GM12873 (cell line): ENCODE measurements at regions not wholly inside any gene's neighbourhood (a gene's known extent, or its start where the extent isn't known, plus 50 kb on each side); places are given as distances from the start of the nearest gene placed in this dataset.

Experiments used
- TF ChIP-seq, protein P1 (sequence below): IDR thresholded peaks from 2 replicates; pipeline ENCODE4 v1.5.1; 2012; ENCODE audit warnings: low read depth, mild to moderate bottlenecking, moderate library complexity, low read length, control low read depth; ENCODE audit not compliant: insufficient read depth; ENCODE audit errors: missing control alignments

DNA sequence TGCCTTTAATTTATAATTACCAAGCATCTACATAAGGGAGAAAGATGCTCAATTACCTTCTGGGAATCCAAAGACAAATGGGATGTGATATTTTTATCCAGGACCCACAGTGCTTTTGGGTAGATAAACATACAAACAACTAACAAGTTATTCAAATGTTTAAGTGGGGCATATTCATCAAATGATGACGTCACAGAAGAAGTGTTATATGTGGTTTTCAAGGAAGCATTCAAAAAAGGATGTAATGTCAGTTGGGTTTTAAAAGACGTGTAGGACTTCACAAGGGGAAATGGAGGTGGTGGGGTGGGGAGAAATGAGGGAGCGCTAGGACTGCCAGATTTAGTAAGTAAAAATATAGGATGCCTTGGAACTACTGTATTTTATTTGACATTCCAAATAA is 915.9 kb downstream of the KCNA4 start:
- TF ChIP-seq, protein P1, sequence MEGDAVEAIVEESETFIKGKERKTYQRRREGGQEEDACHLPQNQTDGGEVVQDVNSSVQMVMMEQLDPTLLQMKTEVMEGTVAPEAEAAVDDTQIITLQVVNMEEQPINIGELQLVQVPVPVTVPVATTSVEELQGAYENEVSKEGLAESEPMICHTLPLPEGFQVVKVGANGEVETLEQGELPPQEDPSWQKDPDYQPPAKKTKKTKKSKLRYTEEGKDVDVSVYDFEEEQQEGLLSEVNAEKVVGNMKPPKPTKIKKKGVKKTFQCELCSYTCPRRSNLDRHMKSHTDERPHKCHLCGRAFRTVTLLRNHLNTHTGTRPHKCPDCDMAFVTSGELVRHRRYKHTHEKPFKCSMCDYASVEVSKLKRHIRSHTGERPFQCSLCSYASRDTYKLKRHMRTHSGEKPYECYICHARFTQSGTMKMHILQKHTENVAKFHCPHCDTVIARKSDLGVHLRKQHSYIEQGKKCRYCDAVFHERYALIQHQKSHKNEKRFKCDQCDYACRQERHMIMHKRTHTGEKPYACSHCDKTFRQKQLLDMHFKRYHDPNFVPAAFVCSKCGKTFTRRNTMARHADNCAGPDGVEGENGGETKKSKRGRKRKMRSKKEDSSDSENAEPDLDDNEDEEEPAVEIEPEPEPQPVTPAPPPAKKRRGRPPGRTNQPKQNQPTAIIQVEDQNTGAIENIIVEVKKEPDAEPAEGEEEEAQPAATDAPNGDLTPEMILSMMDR, result no peak

- TF ChIP-seq, protein P1, result no peak
Observed at GRCh38 chr11:29095821-29096220, 921.0 kb downstream of the KCNA4 start.

- TF ChIP-seq, protein P1, result no peak
Observed at GRCh38 chr11:29093416-29094120, 923.3 kb downstream of the KCNA4 start.

GRCh38 chr11:29087200-29087812 is 929.5 kb downstream of the KCNA4 start:
- TF ChIP-seq, protein P1, result no peak

- TF ChIP-seq, protein P1, result no peak
Observed at GRCh38 chr11:29075726-29076125, 941.1 kb downstream of the KCNA4 start.

DNA sequence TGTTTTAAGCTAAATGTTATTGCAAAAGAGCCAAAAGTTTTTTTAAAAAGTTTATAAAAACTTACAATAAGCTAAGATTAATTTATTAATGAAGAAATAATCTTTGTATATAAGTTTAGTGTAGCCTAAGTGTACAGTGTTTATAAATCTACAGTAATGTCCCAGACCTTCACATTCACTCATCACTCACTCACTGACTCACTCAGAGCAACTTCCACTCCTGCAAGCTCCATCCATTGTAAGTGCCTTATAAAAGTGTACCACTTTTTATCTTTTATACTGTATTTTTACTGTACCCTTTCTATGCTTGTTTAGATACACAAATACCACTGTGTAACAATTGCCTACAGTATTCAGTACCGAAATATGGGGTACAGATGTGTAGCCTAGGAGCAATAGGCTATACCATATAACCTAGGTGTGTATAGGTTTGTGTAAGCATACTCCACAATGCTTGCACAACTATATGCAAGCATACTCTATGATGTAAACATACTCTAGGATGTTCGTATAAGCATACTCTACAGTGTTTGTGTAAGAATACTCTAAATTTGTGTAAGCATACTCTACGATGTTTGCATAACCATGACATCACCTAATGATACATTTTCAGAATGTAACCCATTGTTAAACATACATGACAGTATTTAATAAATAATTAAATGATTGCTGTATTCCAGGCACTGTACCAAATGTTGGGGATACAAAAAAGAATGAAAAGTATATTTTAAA is 953.0 kb downstream of the KCNA4 start:
- TF ChIP-seq, protein P1, result no peak

DNA sequence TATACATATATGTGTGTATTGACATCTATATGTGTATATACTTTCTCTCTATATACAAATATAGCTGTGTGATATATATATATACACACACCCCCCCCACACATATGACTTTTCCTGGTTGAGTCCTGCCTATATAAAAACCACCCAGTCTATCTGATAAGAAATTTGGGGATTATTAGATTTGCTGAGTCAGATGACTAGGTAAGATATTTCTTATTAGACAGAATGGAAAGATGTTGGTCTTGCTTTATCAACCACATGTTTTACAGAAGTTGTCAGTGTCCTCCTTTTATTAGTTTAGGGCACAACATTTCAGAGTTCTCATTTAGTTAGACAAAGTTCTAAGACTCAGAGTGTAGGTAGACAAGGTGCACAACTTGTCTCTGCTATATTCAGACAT is 953.3 kb downstream of the METTL15 start:
- TF ChIP-seq, protein P1, result no peak
